ENCODE measurements at regions not wholly inside any gene's neighbourhood (a gene's known extent, or its start where the extent isn't known, plus 50 kb on each side); places are given as distances from the start of the nearest gene placed in this dataset.

- DNase-seq = no peak
Measured at GRCh38 chr13:95352486-95352885, 51.2 kb upstream of the ABCC4 start.

GRCh38 chr13:95354156-95354555 is 52.9 kb upstream of the ABCC4 start:
- no peak for DNase-seq

DNA sequence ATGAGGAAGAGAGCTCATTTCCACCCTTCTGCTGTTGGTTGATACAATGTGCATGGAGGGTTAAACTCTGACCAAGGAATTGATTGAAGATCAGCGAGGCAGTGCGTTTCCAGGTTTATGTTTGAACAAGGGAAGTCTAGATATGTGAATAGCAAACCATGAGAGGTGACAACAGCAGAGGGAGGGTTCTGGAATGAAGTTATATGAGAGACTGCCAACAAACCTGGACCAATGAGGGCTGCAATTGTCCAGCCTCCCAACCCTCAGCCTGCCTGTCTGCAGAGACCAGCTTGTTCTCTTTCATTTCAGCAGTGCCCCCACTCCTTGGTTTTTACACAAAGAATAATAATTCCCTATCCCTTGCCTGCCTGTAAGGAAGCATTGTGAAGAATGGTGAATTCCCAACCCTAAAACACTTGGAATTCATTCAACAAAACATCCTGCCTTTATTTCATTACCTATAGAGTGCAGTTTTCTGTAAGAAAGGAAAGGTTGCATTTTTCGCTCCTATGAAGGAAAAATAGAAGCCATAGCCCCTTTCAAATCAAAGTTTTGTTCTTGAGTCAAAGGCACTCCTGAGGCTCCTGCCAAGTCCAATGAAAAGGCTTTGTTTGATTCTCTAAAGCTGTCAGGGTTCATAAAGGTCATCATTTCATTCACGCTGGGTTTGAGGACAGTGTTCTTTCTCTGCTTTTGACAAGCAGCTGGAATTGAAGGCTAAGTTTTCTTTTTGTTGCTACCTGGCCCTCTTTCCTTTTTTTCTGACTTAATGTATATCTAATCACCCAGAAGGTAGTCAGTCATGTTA is 53.6 kb upstream of the ABCC4 start:
- no peak for DNase-seq

- no peak for DNase-seq
Measured at GRCh38 chr13:95355494-95355893, 54.2 kb upstream of the ABCC4 start.

- no peak for DNase-seq
Measured at GRCh38 chr13:95356916-95357315, 55.7 kb upstream of the ABCC4 start.

- no peak for DNase-seq
Measured at GRCh38 chr13:95357875-95358274, 56.6 kb upstream of the ABCC4 start.

- DNase-seq = no peak
Measured at GRCh38 chr13:95360052-95360451, 58.8 kb upstream of the ABCC4 start.

DNA sequence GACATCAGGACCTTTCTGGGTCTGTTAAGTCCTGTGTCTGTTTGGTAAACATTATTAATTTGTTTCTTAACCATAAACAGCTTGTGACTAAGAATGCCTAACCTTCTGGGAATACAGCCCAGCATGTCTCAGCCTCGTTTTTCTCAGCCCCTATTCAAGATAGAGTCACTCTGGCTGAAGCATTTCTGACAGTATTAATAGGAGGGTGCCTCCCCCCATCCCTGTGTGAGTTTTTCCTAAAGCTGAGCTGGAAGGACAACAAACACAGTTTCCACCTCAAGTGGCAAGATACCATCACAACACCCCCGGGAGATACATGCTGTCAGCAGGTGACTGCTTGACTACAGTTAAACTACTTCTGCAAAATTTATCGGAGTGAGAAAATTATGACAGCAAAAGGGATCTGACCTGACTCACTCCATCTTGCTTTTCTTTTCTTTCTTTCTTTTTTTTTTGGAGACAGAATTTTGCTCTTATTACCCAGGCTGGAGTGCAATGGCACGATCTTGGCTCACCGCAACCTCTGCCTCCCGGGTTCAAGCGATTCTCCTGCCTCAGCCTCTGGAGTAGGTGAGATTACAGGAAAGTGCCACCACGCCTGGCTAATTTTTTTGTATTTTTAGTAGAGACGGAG is 59.3 kb upstream of the ABCC4 start:
- DNase-seq = no peak

GRCh38 chr13:95361686-95362085 is 60.4 kb upstream of the ABCC4 start:
- DNase-seq = no peak

GRCh38 chr13:95362666-95363065 is 61.4 kb upstream of the ABCC4 start:
- no peak for DNase-seq

- no peak for DNase-seq
Measured at GRCh38 chr13:95367309-95367843, 66.1 kb upstream of the ABCC4 start.

- DNase-seq = no peak
Measured at GRCh38 chr13:95368998-95369397, 67.7 kb upstream of the ABCC4 start.

DNA sequence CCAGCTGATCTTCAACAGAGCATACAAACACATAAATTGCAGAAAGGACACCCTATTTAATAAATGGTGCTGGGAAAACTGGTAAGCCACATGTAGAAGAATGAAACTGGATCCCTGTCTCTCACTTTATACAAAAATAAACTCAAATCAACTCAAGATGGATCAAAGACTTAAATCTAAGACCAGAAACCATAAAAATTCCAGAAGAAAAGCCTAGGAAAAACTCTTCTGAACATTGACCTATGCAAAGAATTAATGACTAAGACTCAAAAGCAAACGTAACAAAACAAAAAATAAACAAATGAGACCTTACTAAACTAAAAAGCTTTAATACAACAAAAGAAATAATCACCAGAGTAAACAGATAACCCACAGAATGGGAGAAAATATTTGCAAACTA is 74.5 kb upstream of the ABCC4 start:
- no peak for DNase-seq

DNA sequence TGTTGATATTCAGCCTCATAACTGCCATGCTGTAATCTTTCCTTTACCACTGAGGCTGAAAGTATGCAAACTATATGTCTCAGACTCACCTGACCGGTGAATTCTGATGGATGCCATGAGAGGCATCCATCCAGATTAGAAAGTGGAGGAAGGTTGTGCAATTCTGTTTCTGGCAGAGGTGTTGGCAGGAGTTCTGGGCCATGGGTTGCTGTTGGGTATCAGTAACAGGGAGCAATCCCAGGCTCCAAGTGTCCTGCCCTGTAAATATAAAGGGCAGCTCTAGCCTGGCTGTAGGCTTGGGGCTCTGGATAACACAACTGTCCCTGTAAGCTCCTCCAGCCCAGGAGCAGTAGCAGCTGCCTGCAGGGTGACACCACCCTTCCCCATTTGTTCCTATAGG is 77.4 kb upstream of the ABCC4 start:
- no peak for DNase-seq

DNA sequence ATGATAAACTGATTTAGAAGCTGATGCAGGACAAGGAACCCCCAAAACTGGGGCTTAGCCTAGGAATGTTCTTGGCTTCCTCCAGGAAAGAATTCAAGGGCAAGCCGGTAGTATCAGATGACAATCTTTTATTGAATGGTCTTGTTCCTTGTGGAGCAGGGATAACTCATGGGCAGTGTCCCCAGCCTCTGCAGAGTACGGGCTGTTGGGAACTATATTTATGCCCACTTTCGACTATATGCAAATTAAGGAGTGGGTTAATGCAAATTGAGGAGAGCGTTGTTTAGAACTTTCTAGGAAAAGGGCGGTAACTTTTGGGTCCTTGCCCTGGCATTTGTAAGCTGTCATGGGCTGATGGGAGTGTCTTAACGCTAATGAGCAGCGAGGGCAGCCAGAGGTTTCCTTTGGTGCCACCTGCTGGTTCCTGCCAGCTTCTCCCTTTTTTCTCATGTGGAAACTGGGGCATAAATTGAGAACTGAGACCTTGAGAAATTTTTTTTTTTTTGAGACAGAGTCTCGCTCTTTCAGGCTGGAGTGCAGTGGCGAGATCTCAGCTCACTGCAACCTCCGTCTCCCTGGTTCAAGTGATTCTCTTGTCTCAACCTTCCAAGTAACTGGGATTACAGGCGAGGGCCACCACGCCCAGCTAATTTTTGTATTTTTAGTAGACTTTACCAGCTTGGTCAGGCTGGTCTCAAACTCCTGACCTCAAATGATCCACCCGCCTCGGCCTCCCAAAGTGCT is 79.4 kb upstream of the ABCC4 start:
- DNase-seq = peak; percentile 32 to 34

- no peak for DNase-seq
Measured at GRCh38 chr13:95381212-95381527, 79.9 kb upstream of the ABCC4 start.

DNA sequence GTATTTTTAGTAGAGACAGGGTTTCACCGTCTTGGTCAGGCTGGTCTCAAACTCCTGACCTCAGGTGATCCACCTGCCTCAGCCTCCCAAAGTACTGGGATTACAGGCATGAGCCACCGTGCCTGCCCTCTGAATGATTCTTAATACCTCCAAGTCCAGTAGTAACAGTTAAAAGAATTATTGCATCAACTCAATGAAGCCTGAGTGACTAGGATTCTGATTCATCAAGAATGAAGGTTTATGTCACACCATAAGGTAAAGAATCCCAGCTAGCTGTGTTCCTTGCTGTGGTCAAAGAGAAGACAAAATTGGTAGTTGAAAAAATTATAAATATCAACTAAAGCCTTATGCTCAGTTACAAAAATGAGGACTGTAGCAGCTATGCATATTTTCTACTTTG is 81.2 kb upstream of the ABCC4 start:
- no peak for DNase-seq

DNA sequence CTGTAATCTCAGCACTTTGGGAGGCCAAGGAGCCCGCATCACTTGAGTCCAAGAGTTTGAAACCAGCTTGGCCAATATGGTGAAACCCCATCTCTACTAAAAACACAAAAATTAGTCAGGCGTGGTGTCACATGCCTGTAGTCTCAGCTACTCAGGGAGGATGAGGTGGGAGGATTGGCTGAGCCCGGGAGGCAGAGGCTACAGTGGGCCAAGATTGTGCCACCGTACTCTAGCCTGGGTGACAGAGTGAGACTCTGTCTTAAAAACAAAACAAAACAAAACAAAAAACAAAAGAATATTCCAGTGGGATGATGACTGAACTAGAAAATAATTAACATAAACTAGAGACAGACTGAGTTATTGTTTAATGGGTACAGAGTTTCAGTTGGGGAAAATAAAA is 81.7 kb upstream of the ABCC4 start:
- no peak for DNase-seq

DNA sequence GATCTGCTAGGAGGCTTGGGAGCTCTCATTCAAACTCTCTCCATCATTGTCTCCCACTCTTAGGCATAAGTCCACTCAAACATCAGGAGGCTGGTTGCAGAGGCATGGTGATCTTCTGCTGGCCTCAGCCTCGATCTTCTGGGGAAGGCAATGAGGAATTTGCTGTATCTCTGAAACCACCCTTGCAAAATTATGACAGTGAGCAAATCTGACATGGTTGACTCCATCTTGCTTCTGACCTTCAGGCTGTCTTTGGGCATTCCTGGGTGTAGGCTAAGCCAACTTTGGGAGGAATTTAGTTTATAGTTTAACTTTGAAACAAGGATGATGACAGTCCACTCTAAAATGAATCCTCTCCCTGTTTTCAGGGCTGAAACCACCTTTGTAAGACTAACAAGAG is 84.1 kb upstream of the ABCC4 start:
- no peak for DNase-seq

- DNase-seq = no peak
Measured at GRCh38 chr13:95385798-95386197, 84.5 kb upstream of the ABCC4 start.

- no peak for DNase-seq
Measured at GRCh38 chr13:95386370-95386769, 85.1 kb upstream of the ABCC4 start.

GRCh38 chr13:95387733-95388207 is 86.5 kb upstream of the ABCC4 start:
- peak; percentile 0 to 31 for DNase-seq

GRCh38 chr13:95388420-95389079 is 87.3 kb upstream of the ABCC4 start:
- no peak for DNase-seq

Measured in NCI-H446 (cell line).